GM12864 (cell line): ENCODE measurements at regions not wholly inside any gene's neighbourhood (a gene's known extent, or its start where the extent isn't known, plus 50 kb on each side); places are given as distances from the start of the nearest gene placed in this dataset.
"Not testable (repeated sequence)": the region's sequence is repeated elsewhere in the genome, so short reads cannot be mapped to it uniquely, and the experiment has no call there.

Source experiments
- DNase-seq: peaks from one replicate; pipeline ENCODE4 v3.0.0-alpha.2; 2011; ENCODE audit warnings: low read depth
- H3K4me3 ChIP-seq: 2 replicates; pipeline ENCODE4 v1.5.1; 2011; ENCODE audit warnings: mild to moderate bottlenecking, low read depth, low read length, control low read depth
- TF ChIP-seq, protein P1 (sequence below): IDR thresholded peaks from 2 replicates; pipeline ENCODE4 v1.5.1; 2011; ENCODE audit warnings: low read depth, mild to moderate bottlenecking, moderate library complexity, low read length, control low read depth, inconsistent platforms; ENCODE audit errors: missing control alignments

DNA sequence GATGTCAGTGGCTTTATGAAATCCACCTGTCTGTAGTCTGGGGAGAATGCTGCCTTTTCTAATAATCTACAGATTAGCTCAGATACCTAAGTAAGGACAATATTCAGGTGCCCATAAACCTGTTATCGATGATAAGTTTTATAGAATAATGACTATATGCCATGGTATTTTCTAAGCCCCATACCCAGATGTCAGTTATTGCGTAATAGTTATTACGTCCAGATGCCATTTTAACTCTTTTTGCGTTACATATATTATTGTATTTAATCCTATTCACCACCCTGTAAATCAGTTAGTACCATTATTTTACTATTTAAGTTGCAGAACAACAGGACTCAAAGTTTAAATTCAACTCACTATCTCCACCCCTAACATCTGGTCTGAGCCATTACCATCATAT is 1343.9 kb upstream of the ACO1 start:
- no peak overlapping the region for H3K4me3 ChIP-seq
- TF ChIP-seq, protein P1, sequence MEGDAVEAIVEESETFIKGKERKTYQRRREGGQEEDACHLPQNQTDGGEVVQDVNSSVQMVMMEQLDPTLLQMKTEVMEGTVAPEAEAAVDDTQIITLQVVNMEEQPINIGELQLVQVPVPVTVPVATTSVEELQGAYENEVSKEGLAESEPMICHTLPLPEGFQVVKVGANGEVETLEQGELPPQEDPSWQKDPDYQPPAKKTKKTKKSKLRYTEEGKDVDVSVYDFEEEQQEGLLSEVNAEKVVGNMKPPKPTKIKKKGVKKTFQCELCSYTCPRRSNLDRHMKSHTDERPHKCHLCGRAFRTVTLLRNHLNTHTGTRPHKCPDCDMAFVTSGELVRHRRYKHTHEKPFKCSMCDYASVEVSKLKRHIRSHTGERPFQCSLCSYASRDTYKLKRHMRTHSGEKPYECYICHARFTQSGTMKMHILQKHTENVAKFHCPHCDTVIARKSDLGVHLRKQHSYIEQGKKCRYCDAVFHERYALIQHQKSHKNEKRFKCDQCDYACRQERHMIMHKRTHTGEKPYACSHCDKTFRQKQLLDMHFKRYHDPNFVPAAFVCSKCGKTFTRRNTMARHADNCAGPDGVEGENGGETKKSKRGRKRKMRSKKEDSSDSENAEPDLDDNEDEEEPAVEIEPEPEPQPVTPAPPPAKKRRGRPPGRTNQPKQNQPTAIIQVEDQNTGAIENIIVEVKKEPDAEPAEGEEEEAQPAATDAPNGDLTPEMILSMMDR, result no peak
- no peak for DNase-seq

DNA sequence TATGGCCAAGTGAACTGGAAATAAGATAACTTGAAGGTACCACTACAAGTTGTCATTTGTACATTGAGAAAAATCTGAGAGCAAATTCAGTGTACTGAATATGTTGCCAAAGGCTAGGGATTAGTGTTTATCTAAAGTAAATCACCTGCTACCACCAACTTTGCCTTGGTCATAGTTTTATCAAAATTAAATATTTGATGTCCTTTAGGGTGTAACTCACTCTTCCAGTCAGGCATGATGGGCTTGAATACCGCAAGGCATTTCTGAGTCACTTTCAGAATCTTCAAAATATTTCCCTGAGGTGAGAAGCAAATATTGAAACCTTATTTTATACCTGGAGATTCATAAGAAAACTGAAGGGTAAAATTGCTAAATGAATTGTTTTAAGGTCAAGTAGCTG is 1338.6 kb upstream of the ACO1 start:
- TF ChIP-seq, protein P1, result no peak
- no peak for DNase-seq

DNA sequence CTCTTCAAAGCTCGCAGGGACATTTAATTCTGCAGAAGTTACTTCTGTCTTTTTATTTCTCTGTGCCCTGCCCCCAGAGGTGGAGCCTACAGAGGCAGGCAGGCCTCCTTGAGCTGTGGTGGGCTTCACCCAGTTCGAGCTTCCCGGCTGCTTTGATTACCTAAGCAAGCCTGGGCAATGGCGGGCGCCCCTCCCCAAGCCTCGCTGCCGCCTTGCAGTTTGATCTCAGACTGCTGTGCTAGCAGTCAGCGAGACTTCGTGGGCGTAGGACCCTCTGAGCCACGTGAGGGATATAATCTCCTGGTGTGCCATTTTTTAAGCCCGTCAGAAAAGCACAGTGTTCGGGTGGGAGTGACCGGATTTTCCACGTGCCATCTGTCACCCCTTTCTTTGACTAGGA is 1322.9 kb upstream of the ACO1 start:
- not testable (repeated sequence) for H3K4me3 ChIP-seq, DNase-seq

More for the DNA sequence above, 1338.6 kb upstream of the ACO1 start:
- H3K4me3 ChIP-seq, result no peak overlapping the region

DNA sequence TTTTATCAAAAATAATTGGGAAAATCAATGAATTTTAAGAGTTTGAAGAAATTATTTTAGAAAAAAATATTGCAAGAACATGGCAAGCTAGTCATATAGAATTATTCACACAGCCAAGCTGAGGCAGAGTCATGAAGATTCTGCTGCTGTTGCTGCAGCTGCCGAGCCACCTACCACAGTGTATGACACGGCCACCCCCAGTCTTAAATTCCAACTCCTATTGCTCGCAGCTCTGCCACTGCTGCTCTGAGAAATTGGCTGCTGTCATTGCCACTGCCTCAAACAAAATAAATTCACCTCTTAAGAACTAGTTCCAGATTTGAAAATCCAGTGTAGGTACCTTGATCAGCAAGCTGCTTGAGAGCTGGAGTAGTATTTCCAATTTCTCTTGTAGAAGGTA is 1318.8 kb upstream of the ACO1 start:
- DNase-seq, result no peak
- no peak overlapping the region for H3K4me3 ChIP-seq
- TF ChIP-seq, protein P1, result no peak

DNA sequence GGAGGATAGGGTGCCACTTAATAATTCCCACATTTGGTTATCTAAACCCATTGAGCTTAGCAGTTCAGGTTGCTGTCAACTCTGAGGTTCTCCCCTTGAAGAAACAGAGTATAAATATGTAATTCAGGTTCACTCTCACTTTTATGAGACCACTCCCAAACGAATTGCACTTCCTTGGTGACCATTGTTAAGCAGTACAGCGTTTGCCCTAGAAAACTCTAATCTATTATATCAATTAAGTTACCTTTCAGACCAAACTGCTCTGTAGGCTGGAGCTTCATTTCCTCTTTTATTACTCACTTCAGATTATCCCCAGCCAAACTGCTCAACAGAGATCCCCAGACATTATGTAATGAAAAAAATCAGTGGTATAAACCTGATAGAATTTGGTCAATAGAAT is 1317.0 kb upstream of the ACO1 start:
- TF ChIP-seq, protein P1, result no peak
- DNase-seq, result no peak
- no peak overlapping the region for H3K4me3 ChIP-seq

DNA sequence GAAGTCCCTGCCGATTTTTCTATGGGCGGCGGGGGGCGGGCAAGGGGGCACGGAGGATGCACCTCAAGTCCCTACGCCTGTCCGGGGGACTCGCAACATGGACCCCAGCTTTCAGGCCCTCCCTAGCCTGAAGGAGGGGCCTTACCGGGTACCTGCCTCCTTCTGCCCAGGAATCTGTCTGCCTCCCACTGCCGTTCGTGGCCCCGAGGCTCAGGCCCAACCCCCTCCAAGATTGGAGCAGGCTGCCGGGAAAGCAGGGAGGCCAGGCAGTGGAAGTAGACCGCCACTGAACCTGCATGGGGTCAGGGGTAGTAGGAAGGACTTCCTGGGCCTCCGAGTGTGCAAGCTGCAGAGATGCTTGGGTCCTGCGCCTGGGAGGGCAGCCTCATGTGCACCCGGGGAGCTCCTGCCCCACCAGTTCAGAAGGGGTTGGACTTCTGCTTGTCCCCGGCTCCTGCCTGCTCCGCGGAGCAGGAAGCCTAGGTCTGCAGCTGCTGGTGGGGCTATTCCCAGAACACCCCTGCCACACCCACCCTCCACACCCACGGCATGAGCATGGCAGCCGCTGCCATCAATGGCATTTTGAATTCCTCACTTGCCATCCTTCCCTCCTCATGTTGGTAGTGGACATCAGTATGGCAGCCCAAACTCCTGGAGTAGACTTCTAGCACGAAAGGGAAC is 1312.7 kb upstream of the ACO1 start:
- TF ChIP-seq, protein P1, result no peak
- DNase-seq, result no peak
- H3K4me3 ChIP-seq, result no peak overlapping the region

DNA sequence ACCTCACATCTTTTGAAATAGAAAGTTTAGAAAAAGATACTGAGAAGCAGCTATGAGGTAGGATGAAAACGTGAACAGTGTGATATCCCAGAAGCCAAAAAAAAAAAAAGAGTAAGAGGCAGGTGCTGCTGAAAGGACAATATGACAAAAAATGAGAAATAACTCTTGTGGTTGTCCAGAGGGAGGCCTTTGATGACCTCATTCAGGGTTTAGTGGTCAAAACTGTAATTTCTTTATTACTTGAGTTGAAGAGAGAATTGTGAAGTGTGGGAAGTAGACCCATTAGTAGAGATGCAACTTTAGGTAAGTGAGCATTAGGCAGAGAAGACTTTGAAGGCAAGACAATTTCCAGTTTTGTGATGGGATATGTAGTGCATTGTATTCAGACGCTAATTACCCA is 1306.3 kb upstream of the ACO1 start:
- H3K4me3 ChIP-seq, result no peak overlapping the region

More for the DNA sequence above, 1306.3 kb upstream of the ACO1 start:
- no peak for DNase-seq
- TF ChIP-seq, protein P1, result no peak
